ENCODE measurements at regions not wholly inside any gene's neighbourhood (a gene's known extent, or its start where the extent isn't known, plus 50 kb on each side); places are given as distances from the start of the nearest gene placed in this dataset.

- TF ChIP-seq CTCF (conservative IDR thresholded peaks at IDR 0.05 in 1 of 2, IDR thresholded peaks at IDR 0.05 in 1 of 2; ENCODE audit: low read depth in 1 of 2, low read length in 2 of 2), result no peak
- no peak for TF ChIP-seq EZH2 (IDR thresholded peaks at IDR 0.05; ENCODE audit: low read length, missing control alignments)
Measured at GRCh38 chr2:74083750-74084149, 64.0 kb downstream of the BOLA3 start.

All from fibroblast of lung (primary cell).